ENCODE measurements at regions not wholly inside any gene's neighbourhood (a gene's known extent, or its start where the extent isn't known, plus 50 kb on each side); places are given as distances from the start of the nearest gene placed in this dataset.

- Histone ChIP-seq H3K4ac (ENCODE audit: low read depth, low read length) (no peak overlapping the region), H3K14ac (replicated peaks; ENCODE audit: low read depth, low read length) (no peak overlapping the region), H4K8ac (ENCODE audit: low read depth in 2 of 2, low read length in 2 of 2) (no peak overlapping the region), H3K4me1 (ENCODE audit: control insufficient read depth, insufficient read depth, low read length) (no peaks in the 10 kb centered on the region), H3K36me3 (ENCODE audit: control insufficient read depth, insufficient read depth, low read length) (no peaks in the 10 kb centered on the region), H4K20me1 (ENCODE audit: insufficient read depth, low read length) (no peaks in the 10 kb centered on the region), H2BK15ac (ENCODE audit: low read depth, low read length) (no peak overlapping the region), H3K56ac (ENCODE audit: extremely low read depth, insufficient read depth, low read length) (no peak overlapping the region), H3K4me3 (ENCODE audit: insufficient read depth, low read depth, low read length) (no peak overlapping the region), H2AK5ac (ENCODE audit: low read depth, low read length) (no peak overlapping the region), H4K5ac (ENCODE audit: low read depth, low read length) (no peak overlapping the region), H3K9me3 (ENCODE audit: control insufficient read depth, insufficient read depth, low read length) (no peaks in the 10 kb centered on the region), H4K91ac (ENCODE audit: insufficient read depth, low read depth, low read length) (no peak overlapping the region), H3K4me2 (ENCODE audit: low read depth, low read length) (no peak overlapping the region), H3K27ac (ENCODE audit: insufficient read depth, low read length) (no peak overlapping the region), H3K79me1 (ENCODE audit: low read depth in 1 of 2, low read length in 2 of 2) (no peaks in the 10 kb centered on the region), H2BK20ac (ENCODE audit: low read depth, low read length) (no peak overlapping the region), H3K9ac (ENCODE audit: low read depth, low read length) (no peak overlapping the region), H3K9me1 (ENCODE audit: insufficient read depth, low read length) (no peaks in the 10 kb centered on the region), H3K27me3 (ENCODE audit: control insufficient read depth, insufficient read depth, low read length) (peaks cover 20% of the 10 kb centered on the region), H2BK5ac (ENCODE audit: low read depth, low read length, poor library complexity, severe bottlenecking) (no peak overlapping the region), H2AFZ (replicated peaks; ENCODE audit: low read length, poor library complexity) (no peak overlapping the region), H2AK9ac (replicated peaks; ENCODE audit: low read depth, low read length, poor library complexity) (no peak overlapping the region), H2BK120ac (ENCODE audit: low read depth, low read length) (no peak overlapping the region), H3K23ac (ENCODE audit: low read depth, low read length) (no peak overlapping the region), H3K18ac (ENCODE audit: low read depth, low read length) (no peak overlapping the region)
- ChIA-PET POLR2A (ENCODE audit: unreplicated experiment) (no interaction called here), CTCF (interaction anchor here (0.9 kb wide), 1 partner anchor 39 kb away, joined by 3 read pairs; no protein-coding TSS in a partner anchor)
- DNase-seq (no peak), ATAC-seq (ENCODE audit: low read depth) (no peak)
- BruUV-seq (replicated peaks), result no TSS peak
- WGBS, 2 experiments (ENCODE audit: extremely low coverage in 2 of 2, insufficient read length in 1 of 2), result 59% methylated on average over 5 of the region's 23 CpGs; no CpG with 5 or more reads in 1 of the 2 experiments
- intact Hi-C loops (cut with micrococcal nuclease) (no loop called here), in situ Hi-C loops (cut with MboI; ENCODE audit: low sequenced_read_pairs) (no loop called here), dilution Hi-C loops (cut with HindIII; ENCODE audit: low sequenced_read_pairs, unreplicated experiment) (no loop called here)
- TF ChIP-seq NFE2L2 (IDR thresholded peaks at IDR 0.05; ENCODE audit: low read depth, low read length) (no peak), FOS (IDR thresholded peaks at IDR 0.05; ENCODE audit: low read depth, low read length) (no peak), BHLHE40 (IDR thresholded peaks at IDR 0.05; ENCODE audit: low read depth, low read length) (no peak), RAD21 (IDR thresholded peaks at IDR 0.05; ENCODE audit: low read length) (no peak), POLR2A (IDR thresholded peaks at IDR 0.05; ENCODE audit: low read depth, low read length) (no peak), USF2 (IDR thresholded peaks at IDR 0.05; ENCODE audit: low read depth, low read length) (no peak), CHD1 (IDR thresholded peaks at IDR 0.05; ENCODE audit: low read depth, low read length) (no peak), MAZ (IDR thresholded peaks at IDR 0.05; ENCODE audit: borderline replicate concordance, low read depth, low read length) (no peak), MAFK (IDR thresholded peaks at IDR 0.05; ENCODE audit: low read depth, low read length) (no peak), RFX5 (IDR thresholded peaks at IDR 0.05; ENCODE audit: low read depth, low read length) (no peak), ELK1 (IDR thresholded peaks at IDR 0.05; ENCODE audit: borderline replicate concordance, low read depth, low read length) (no peak), CEBPB (IDR thresholded peaks at IDR 0.05; ENCODE audit: low read depth, low read length) (no peak), MXI1 (IDR thresholded peaks at IDR 0.05; ENCODE audit: borderline replicate concordance, low read depth, low read length) (no peak), SMC3 (IDR thresholded peaks at IDR 0.05; ENCODE audit: low read depth, low read length) (no peak), RCOR1 (IDR thresholded peaks at IDR 0.05; ENCODE audit: insufficient replicate concordance, low read length) (no peak)
These were observed 171.8 kb upstream of the PARP11 start for GRCh38 chr12:4044736-4045730.

Measured in IMR-90 (cell line).